Choroid plexus epithelial cell (primary cell): ENCODE measurements at regions not wholly inside any gene's neighbourhood (a gene's known extent, or its start where the extent isn't known, plus 50 kb on each side); places are given as distances from the start of the nearest gene placed in this dataset.
"Not testable (repeated sequence)": the region's sequence is repeated elsewhere in the genome, so short reads cannot be mapped to it uniquely, and the experiment has no call there.

ENCODE experiments used
- DNase-seq: peaks from one replicate; pipeline ENCODE4 v3.0.0-alpha.2; 2010; ENCODE audit warnings: low read depth
- H3K4me3 ChIP-seq: 2 replicates; pipeline ENCODE4 v1.5.1; 2011; ENCODE audit warnings: low read depth, mild to moderate bottlenecking, control low read depth, low read length, moderate library complexity
- TF ChIP-seq, protein P1 (sequence below): conservative IDR thresholded peaks from 2 replicates; pipeline ENCODE4 v1.5.1; 2011; ENCODE audit warnings: low read depth, mild to moderate bottlenecking, control low read depth, inconsistent platforms, low read length, moderate library complexity

DNA sequence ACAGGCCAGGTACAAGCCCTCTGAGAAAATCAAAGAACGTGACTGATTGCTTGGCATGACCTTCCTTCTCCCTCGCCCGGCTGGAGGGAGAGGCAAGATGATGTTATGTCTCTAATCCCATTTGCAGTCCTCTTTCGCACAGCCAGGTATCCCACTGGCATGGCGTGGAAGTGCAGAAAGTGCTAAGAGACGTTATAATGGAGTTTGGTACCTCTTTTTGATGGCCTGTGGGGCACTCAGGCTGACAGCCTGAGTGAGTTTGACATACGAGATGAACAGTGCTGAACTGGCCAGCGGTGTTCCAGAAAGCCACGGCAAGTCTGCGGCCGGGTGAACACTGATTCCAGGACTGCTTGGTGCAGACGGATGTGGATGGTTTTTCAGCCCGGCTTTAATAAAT is 241.6 kb downstream of the RAB11FIP2 start:
- DNase-seq, result no peak
- no peak overlapping the region for H3K4me3 ChIP-seq
- TF ChIP-seq, protein P1, sequence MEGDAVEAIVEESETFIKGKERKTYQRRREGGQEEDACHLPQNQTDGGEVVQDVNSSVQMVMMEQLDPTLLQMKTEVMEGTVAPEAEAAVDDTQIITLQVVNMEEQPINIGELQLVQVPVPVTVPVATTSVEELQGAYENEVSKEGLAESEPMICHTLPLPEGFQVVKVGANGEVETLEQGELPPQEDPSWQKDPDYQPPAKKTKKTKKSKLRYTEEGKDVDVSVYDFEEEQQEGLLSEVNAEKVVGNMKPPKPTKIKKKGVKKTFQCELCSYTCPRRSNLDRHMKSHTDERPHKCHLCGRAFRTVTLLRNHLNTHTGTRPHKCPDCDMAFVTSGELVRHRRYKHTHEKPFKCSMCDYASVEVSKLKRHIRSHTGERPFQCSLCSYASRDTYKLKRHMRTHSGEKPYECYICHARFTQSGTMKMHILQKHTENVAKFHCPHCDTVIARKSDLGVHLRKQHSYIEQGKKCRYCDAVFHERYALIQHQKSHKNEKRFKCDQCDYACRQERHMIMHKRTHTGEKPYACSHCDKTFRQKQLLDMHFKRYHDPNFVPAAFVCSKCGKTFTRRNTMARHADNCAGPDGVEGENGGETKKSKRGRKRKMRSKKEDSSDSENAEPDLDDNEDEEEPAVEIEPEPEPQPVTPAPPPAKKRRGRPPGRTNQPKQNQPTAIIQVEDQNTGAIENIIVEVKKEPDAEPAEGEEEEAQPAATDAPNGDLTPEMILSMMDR, result no peak

DNA sequence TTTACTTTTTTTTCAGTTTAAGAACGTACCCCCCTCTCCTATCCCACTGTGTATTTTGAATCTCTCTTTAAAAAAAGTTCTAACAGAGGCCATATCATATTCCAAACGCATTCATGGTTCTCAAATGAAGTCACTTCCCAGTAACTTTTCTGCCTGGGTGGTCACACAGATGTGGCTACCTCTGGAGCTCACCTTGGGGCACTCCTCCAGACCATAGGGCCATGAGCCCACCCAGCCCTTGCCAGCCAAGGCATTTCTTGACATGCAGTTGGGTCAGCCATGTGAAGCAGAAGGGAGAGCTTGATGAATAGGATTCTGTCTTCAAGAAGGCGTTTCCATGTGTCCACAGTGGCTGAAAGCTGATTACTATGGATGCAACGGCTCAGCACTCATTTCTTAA is 239.3 kb downstream of the RAB11FIP2 start:
- DNase-seq, result no peak
- TF ChIP-seq, protein P1, result no peak
- no peak overlapping the region for H3K4me3 ChIP-seq

DNA sequence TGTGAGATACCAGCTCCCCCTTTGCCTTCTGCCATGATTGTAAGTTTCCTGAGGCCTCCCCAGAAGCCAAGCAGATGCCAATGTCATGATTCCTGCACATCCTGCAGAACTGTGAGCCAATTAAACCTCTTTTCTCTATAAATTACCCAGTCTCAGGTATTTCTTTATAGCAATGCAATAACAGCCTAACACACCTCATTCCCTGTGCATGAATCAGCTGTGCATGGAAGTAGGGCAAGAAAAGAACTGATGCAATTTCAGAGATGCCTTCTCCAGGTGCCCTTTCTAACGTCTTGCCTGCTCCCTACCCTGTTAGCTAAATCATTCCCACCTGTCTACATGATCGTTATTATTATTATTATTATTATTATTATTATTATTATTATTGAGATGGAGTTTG is 230.9 kb downstream of the RAB11FIP2 start:
- H3K4me3 ChIP-seq, DNase-seq: not testable (repeated sequence)

DNA sequence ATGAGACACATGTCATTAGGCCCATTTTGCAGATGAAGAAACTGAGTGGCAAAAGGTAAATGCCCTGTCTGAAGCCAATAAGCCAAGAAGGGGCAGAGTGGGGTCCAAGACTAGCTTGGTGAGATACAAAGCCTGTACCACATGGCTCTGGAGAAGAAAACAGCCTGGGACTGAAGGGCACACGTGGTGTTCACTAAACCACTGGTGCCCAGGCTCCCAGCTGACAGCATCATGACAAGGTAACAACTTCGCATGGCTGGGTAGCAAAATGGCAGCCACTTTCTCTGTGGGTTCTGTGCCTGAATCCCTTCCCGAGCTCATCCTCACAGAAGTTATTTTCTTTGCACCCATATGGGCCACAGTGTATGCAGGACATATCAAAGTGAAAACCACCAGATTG is 229.6 kb downstream of the RAB11FIP2 start:
- no peak overlapping the region for H3K4me3 ChIP-seq
- DNase-seq, result no peak
- TF ChIP-seq, protein P1, result no peak

DNA sequence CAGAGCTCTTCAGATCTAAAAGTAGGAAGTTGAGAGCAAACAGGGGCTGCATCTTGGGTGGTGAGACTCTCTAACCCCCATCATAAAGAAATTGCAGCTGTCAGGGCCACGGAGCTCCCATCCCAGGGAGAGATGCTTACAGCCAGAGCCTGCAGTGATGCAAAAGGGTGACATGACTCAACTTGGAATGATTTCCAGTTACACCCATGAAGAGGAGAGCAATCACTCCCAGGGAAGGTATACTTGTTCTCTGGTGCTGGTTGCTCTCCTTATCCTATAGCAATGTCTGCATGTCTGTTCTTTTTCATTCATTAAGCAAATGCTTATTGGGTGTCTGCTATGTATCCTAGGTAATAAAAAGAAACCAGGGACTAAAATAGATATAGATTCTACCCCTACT is 228.0 kb downstream of the RAB11FIP2 start:
- H3K4me3 ChIP-seq, result no peak overlapping the region
- no peak for DNase-seq
- TF ChIP-seq, protein P1, result no peak

DNA sequence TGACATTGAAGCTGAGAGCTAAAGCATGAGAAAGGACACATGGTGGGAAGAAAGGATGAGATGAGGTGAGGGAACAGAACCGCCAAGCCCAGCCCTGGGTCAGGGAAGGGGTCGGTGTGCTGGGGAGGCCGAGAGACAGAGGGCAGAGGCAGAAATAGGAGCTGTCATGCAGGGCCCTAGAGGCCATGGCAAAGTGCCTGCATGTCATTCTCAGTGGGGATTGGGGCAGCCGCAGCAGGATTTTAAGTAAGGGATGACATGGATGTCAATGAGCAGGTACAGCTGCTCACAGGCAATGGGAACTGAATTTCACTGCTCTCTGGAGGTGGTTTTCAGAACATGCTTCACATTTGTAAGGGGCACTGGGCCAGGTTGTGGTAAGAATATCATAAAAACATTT is 227.4 kb downstream of the RAB11FIP2 start:
- DNase-seq, result no peak
- H3K4me3 ChIP-seq, result no peak overlapping the region
- TF ChIP-seq, protein P1, result no peak

DNA sequence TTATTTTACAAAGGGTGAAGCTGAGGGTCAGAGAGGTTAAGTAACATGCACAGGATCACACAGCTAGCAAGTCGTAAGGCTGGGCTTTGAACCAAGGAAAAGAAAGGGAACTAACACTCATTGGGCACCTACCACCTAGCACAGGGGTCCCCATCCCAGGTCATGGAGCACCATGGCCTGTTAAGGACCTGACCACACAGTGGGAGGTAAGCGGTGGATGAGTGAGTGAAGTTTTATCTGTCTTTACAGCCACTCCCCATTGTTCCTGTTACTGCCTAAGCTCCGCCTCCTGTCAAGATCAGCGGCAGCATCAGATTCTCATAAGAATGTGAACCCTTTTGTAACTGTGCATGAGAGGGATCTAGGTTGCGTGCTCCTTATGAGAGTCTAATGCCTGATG is 222.8 kb downstream of the RAB11FIP2 start:
- H3K4me3 ChIP-seq, result no peak overlapping the region
- no peak for DNase-seq
- TF ChIP-seq, protein P1, result no peak

DNA sequence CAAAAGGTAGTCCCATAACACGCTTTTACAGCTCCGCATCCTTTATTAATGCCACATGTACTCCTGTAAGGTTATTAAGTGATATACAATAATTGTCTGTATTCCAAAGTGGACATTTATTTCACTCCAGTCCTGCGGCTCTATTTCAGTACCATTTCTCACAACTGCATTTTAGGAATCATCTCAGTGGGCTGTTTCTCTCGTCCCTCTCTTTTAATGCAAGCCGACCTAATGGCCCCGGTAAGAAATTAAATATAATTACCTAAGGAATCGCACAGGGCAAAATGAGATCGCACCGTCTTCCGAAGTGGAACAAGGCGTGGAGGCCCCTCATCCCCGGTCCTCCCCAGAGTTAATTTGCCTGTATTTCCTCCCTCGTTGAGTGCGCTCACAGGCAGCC is 216.5 kb downstream of the RAB11FIP2 start:
- DNase-seq, result no peak
- no peak overlapping the region for H3K4me3 ChIP-seq
- TF ChIP-seq, protein P1, result no peak
